BLaER1 treated with 17β-estradiol and CSF1 and Interleukin-3, amounts not matched to agents 10 nM and 100 nM (cell line): ENCODE measurements at regions not wholly inside any gene's neighbourhood (a gene's known extent, or its start where the extent isn't known, plus 50 kb on each side); places are given as distances from the start of the nearest gene placed in this dataset.
"Not testable (repeated sequence)": the region's sequence is repeated elsewhere in the genome, so short reads cannot be mapped to it uniquely, and the experiment has no call there.

Experiments used
- H3K27ac ChIP-seq, 11 experiments: shearing (Covaris generic); formaldehyde crosslinking; 2 replicates each; pipeline ENCODE4 v1.8.1; 2022
- H3K27me3 ChIP-seq, 11 experiments: shearing (Covaris generic); formaldehyde crosslinking; 2 replicates each; pipeline ENCODE4 v1.8.1; 2022
- H3K36me3 ChIP-seq, 11 experiments: shearing (Covaris generic); formaldehyde crosslinking; 2 replicates each; pipeline ENCODE4 v1.8.1; 2022
- H3K4me1 ChIP-seq, 10 experiments: shearing (Covaris generic); formaldehyde crosslinking; 2 replicates each; pipeline ENCODE4 v1.8.1; 2022
- H3K4me2 ChIP-seq, 11 experiments: shearing (Covaris generic); formaldehyde crosslinking; 2 replicates each; pipeline ENCODE4 v1.8.1; 2022
- H3K4me3 ChIP-seq, 10 experiments: shearing (Covaris generic); formaldehyde crosslinking; 2 replicates each; pipeline ENCODE4 v1.8.1; 2022
- H3K9ac ChIP-seq, 11 experiments: shearing (Covaris generic); formaldehyde crosslinking; 2 replicates each; pipeline ENCODE4 v1.8.1; 2022
- H3K9me3 ChIP-seq, 11 experiments: shearing (Covaris generic); formaldehyde crosslinking; replicated peaks in 1 of 11; 2 replicates each; pipeline ENCODE4 v1.8.1; 2022
- H4K20me1 ChIP-seq, 11 experiments: shearing (Covaris generic); formaldehyde crosslinking; 2 replicates each; pipeline ENCODE4 v1.8.1; 2022
- Cebpa-rat ChIP-seq, 11 experiments: shearing (Covaris generic); IDR thresholded peaks; 2 replicates each; pipeline ENCODE4 v1.8.1; 2022

- not testable (repeated sequence) for H3K36me3 ChIP-seq, H3K4me2 ChIP-seq, H3K27ac ChIP-seq, H3K27me3 ChIP-seq, H3K9ac ChIP-seq, H3K4me3 ChIP-seq, H4K20me1 ChIP-seq
- Histone ChIP-seq H3K9me3 (peaks cover 22 to 46% (median 33%) of the 10 kb centered on the region in 11 experiments; a peak in 21 of 22 replicates), H3K4me1 (peaks cover 0 to 18% (median 4%) of the 10 kb centered on the region in 10 experiments; a peak in 9 of 20 replicates)
Measured at GRCh38 chr3:144023543-144023942, 51.9 kb downstream of the DIPK2A start.

DNA sequence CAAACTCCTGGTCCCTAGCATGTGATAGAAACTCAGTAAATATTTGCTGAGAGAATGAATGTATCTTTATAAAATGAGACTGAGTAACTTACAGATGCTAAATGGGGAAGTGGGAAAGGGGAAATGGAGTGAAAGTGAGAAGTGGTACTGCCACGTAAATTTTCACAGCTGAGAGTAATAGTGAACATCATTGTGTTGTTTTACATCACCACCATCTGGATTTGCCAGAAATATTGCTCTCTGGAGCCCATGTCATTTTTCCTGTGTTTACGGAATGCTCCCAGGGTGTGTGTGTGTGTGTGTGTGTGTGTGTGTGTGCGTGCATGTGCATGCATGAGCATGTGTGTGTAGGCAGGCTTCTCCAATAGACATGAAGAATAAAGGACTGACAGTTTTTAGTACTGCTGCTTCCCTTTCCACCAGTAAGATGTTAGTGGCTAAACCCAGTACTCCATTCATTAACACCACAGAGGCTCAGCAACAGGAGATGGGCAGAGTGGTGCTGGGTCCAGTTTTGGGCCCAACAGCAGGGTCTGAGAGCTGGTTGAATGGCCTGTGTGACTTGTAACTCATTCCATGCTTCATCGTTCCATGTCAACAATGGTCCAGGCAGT, 57.3 kb downstream of the DIPK2A start:
- Histone ChIP-seq H3K4me1 (peaks cover 0 to 19% (median 8%) of the 10 kb centered on the region in 10 experiments; a peak in 10 of 20 replicates), H4K20me1 (no peaks in the 10 kb centered on the region; a peak in 1 of 22 replicates), H3K36me3 (no peaks in the 10 kb centered on the region), H3K9ac (no peak overlapping the region), H3K27ac (peak overlapping the region in 4 of 11 experiments; percentile 21 to 47 (median 26); a peak in 3 of 22 replicates), H3K9me3 (peaks cover 0 to 2% (median 0%) of the 10 kb centered on the region in 11 experiments; a peak in 5 of 22 replicates), H3K4me3 (no peak overlapping the region), H3K27me3 (no peaks in the 10 kb centered on the region), H3K4me2 (peak overlapping the region in 5 of 11 experiments; percentile 8 to 52 (median 36); a peak in 8 of 22 replicates)
- TF ChIP-seq Cebpa-rat (IDR thresholded peaks at IDR 0.05): no peak

DNA sequence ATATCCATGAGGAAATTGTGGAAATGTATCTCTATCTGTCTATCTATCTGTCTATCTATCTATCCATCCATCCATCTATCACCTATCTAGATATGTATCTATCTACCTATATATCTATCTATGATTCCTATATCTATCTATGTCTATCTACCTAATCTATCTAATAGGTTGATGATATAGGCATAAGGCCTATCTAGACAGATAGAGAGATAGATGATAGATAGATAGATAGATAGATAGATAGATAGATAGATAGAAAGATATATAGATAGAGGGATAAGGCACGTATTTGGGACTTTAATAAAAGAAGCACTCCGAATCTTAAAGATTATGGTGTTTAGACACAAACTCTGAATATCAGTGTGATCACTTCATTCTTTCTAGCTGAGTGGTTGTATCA, 58.1 kb downstream of the DIPK2A start:
- no peak for TF ChIP-seq Cebpa-rat (IDR thresholded peaks at IDR 0.05)
- Histone ChIP-seq H3K9me3 (no peaks in the 10 kb centered on the region; a peak in 2 of 22 replicates), H3K36me3 (no peaks in the 10 kb centered on the region), H3K9ac (no peak overlapping the region), H3K4me1 (peaks cover 0 to 19% (median 8%) of the 10 kb centered on the region in 10 experiments; a peak in 10 of 20 replicates), H3K4me2 (peak overlapping the region in 1 of 11 experiments; percentile 52; a peak in 1 of 22 replicates), H3K27me3 (no peaks in the 10 kb centered on the region), H4K20me1 (no peaks in the 10 kb centered on the region; a peak in 1 of 22 replicates), H3K27ac (no peak overlapping the region), H3K4me3 (no peak overlapping the region)

- no peak overlapping the region for H3K4me2 ChIP-seq
- H3K27me3 ChIP-seq: no peaks in the 10 kb centered on the region
- no peaks in the 10 kb centered on the region; a peak in 1 of 22 replicates for H3K9me3 ChIP-seq
- no peak for TF ChIP-seq Cebpa-rat (IDR thresholded peaks at IDR 0.05)
- no peak overlapping the region for H3K4me3 ChIP-seq
- no peak overlapping the region for H3K27ac ChIP-seq
- H4K20me1 ChIP-seq: no peaks in the 10 kb centered on the region; a peak in 1 of 22 replicates
- no peak overlapping the region for H3K9ac ChIP-seq
- H3K4me1 ChIP-seq: peaks cover 0 to 19% (median 8%) of the 10 kb centered on the region in 10 experiments; a peak in 10 of 20 replicates
- no peaks in the 10 kb centered on the region for H3K36me3 ChIP-seq
Measured at GRCh38 chr3:144031938-144032337, 60.3 kb downstream of the DIPK2A start.

DNA sequence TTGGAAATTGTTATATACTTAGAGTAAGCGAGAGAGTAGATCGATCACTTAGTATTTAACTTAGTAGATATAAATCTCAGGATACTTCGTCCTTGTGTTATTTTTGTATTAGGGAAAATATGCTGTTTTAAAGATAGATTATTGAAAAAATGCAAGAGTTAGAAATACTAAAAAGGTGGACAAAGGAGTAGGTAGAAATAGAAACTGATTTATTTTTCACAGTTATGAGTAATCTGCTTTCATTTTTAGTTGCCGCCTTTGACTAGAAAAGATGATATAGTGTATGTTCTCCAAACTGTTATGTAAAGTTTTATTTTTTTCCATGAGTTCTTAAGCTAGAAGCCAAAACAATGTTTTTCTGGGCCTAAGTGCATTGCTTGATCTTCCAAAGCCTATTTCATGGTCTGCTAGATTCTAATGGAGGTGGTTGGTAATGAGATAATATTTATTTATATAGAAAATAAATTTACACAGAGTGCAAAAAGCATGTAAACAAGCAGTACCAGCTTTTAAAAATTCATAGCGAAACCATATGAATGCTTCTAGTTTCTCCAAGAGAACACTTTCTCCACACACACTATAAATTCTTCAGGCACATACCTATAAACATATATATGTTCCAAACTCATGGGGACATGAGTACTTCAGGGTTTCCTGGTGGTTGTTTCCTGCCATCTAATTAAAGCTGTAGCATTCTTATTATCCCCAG, 61.1 kb downstream of the DIPK2A start:
- H3K4me2 ChIP-seq: no peak overlapping the region
- no peak for TF ChIP-seq Cebpa-rat (IDR thresholded peaks at IDR 0.05)
- no peaks in the 10 kb centered on the region for H3K9me3 ChIP-seq
- no peak overlapping the region for H3K27ac ChIP-seq
- H3K9ac ChIP-seq: no peak overlapping the region
- H3K4me1 ChIP-seq: peaks cover 0 to 19% (median 8%) of the 10 kb centered on the region in 10 experiments; a peak in 10 of 20 replicates
- H3K36me3 ChIP-seq: no peaks in the 10 kb centered on the region
- H3K27me3 ChIP-seq: no peaks in the 10 kb centered on the region
- H4K20me1 ChIP-seq: no peaks in the 10 kb centered on the region; a peak in 1 of 22 replicates
- H3K4me3 ChIP-seq: no peak overlapping the region

- Histone ChIP-seq H3K36me3 (no peaks in the 10 kb centered on the region), H3K9me3 (no peaks in the 10 kb centered on the region), H4K20me1 (no peaks in the 10 kb centered on the region; a peak in 1 of 22 replicates), H3K4me2 (no peak overlapping the region), H3K27ac (no peak overlapping the region), H3K4me1 (peaks cover 0 to 14% (median 7%) of the 10 kb centered on the region in 10 experiments; a peak in 10 of 20 replicates), H3K27me3 (no peaks in the 10 kb centered on the region), H3K4me3 (no peak overlapping the region), H3K9ac (no peak overlapping the region)
- TF ChIP-seq Cebpa-rat (IDR thresholded peaks at IDR 0.05): no peak
Measured at GRCh38 chr3:144033240-144033589, 61.6 kb downstream of the DIPK2A start.

- Histone ChIP-seq H3K4me2 (no peak overlapping the region), H3K36me3 (no peaks in the 10 kb centered on the region), H3K9me3 (no peaks in the 10 kb centered on the region), H3K9ac (no peak overlapping the region), H3K27me3 (no peaks in the 10 kb centered on the region), H3K27ac (no peak overlapping the region), H3K4me3 (no peak overlapping the region), H4K20me1 (no peaks in the 10 kb centered on the region; a peak in 1 of 22 replicates), H3K4me1 (peaks cover 0 to 8% (median 3%) of the 10 kb centered on the region in 10 experiments; a peak in 10 of 20 replicates)
- TF ChIP-seq Cebpa-rat (IDR thresholded peaks at IDR 0.05): no peak
Measured at GRCh38 chr3:144033863-144034262, 62.2 kb downstream of the DIPK2A start.

GRCh38 chr3:144034715-144035290, 63.2 kb downstream of the DIPK2A start:
- TF ChIP-seq Cebpa-rat (IDR thresholded peaks at IDR 0.05): no peak
- H3K4me1 ChIP-seq: no peaks in the 10 kb centered on the region; a peak in 1 of 20 replicates

DNA sequence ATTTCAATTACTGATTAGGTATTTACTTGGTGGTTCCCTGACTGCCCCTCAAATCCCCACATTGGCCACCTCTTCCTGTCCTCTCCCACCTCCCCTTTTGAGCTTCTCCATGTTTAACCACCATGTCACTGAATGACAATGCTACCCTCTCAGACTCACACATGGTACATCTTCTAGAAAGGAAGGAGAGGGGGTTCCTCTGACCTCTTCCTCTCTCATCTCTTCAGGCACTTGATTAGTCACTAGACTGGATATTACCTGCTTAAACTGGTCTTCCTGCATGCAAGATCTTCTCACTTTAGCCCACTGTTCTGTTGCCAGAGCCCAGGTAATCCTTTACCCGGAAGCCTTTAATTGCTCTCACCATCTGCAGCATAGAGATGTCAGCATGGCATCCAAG, 64.9 kb downstream of the DIPK2A start:
- Histone ChIP-seq H3K4me1 (no peaks in the 10 kb centered on the region; a peak in 1 of 20 replicates), H3K36me3 (no peaks in the 10 kb centered on the region), H3K4me3 (no peak overlapping the region), H3K9me3 (no peaks in the 10 kb centered on the region), H3K4me2 (no peak overlapping the region), H3K27me3 (no peaks in the 10 kb centered on the region), H3K27ac (no peak overlapping the region), H3K9ac (no peak overlapping the region), H4K20me1 (no peaks in the 10 kb centered on the region)
- no peak for TF ChIP-seq Cebpa-rat (IDR thresholded peaks at IDR 0.05)

More at GRCh38 chr3:144034715-144035290, 63.2 kb downstream of the DIPK2A start:
- no peaks in the 10 kb centered on the region for H3K36me3 ChIP-seq
- H3K9me3 ChIP-seq: no peaks in the 10 kb centered on the region
- H3K4me3 ChIP-seq: no peak overlapping the region
- no peak overlapping the region for H3K27ac ChIP-seq
- no peaks in the 10 kb centered on the region for H3K27me3 ChIP-seq
- no peak overlapping the region for H3K4me2 ChIP-seq
- H3K9ac ChIP-seq: no peak overlapping the region
- H4K20me1 ChIP-seq: no peaks in the 10 kb centered on the region
